ENCODE measurements at regions not wholly inside any gene's neighbourhood (a gene's known extent, or its start where the extent isn't known, plus 50 kb on each side); places are given as distances from the start of the nearest gene placed in this dataset.
A peak's percentile ranks its signal among the peaks of the same experiment; 100 is the strongest.
"Not testable (repeated sequence)": the region's sequence is repeated elsewhere in the genome, so short reads cannot be mapped to it uniquely, and the experiment has no call there.

DNA sequence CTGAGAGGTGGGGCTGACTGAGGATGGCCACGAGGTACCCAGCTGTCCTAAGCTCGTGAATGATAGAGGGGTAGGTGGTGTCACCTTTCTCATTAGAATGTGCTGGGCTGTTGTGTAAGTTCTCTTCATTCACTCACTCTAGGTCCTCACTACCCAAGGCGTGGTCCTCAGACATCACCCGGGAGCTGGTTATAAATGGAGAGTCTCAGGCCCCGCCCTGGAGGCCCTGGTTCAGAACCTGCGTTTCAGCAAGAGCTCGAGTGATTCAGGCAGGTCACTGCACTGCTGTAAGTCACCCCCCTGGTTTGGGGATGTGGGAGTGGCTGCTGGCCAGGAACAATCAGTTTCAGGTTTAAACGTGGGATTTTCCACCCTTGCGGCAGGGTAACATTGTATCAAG lies 139.8 kb downstream of the FOXL1 start:
- no peak for DNase-seq

DNA sequence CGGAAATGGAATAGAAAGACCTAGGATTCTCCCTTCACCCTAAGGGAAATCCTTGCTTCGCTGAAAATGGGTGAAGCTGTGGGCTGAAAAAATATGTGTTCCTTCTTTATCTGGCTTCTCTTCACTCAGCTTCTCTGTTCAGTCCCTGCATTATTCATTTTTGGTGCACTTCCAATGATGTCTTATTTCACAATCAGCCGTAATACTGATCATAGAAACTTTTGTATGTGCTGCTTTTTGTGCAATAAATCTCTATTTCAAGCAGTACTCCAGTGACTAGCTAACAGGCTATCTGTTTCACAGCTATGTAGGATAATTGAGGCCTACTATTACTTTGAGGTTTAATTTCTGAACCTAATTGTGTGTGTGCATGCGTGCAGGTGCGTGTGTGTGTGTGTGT lies 144.6 kb downstream of the FOXL1 start:
- DNase-seq, result no peak

DNA sequence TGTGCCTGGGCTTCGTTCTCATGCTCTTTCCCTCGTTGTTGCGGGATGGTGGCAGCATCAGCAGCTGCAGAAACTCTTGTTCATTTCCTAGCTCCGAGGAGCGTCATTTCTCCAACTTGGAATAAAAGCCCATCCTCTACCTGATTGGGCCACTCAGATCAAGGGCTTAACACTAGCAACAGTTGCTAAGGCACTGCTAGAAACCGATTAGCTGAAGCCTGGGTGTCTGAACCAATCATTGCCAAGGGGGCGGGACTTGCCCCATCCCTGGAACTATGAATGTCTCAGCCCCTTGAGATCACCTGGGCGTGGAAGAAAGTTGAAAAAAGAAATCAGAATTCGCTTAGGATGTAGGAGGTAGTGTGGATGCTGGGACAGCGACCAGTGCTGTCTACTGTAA lies 145.3 kb downstream of the FOXL1 start:
- DNase-seq, result peak; percentile 34

DNA sequence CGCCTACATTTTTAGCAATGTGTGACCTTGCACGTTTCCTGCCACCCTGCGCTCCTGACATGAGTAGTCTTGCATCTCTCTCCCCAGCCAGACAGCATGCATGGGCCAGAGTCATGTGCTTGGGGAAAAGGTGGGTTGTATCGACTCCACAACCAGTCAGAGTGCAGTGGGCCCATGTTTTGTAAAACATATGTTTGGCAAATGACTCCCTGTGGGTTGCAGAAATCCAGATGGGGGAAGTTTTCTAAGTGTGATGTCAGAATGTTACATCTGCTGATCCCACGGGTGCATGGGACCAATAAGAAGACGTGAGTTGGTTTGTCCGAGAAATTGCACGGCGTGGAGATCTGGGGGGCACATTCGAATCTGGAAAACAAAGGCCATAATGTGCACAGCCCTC lies 147.1 kb downstream of the FOXL1 start:
- DNase-seq, result no peak

DNA sequence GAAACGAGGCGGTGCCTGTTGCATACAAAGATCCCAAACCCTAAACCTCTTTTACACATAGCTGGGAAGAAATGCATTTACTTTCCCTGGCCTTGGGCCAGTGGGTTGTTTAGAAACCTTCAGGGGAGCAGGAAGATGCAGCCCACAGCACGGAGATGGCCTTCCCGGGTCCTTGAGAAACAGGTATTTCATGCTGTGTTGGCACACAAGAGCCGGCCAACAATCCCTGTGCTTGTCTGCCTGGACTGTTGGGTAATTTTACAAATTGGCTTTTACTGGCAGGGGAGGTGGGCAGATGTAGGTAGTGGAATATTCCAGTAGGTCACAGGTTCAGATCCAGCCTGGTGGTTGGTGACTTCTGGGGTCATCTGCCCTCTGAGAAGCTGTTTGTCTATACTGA lies 148.0 kb downstream of the FOXL1 start:
- DNase-seq, result no peak

DNA sequence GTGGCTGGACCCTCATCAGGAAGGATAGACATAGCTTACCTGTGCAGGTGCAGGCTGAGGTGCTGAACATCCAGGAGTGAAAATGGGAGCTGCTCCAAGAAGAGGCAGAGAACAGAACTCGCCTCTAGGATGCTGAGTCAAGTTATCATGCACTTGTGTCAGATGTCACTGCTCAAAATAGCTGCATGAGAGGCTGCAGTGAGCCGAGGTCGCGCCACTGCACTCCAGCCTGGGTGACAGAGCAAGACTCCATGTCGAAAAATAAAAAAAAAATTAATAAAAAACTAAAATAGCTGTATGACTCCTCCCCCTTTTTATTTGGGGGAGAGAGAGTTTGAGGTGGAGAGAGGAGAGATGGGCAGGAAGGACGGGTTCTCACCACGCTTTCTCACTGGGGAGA lies 148.8 kb downstream of the FOXL1 start:
- DNase-seq, result no peak

DNA sequence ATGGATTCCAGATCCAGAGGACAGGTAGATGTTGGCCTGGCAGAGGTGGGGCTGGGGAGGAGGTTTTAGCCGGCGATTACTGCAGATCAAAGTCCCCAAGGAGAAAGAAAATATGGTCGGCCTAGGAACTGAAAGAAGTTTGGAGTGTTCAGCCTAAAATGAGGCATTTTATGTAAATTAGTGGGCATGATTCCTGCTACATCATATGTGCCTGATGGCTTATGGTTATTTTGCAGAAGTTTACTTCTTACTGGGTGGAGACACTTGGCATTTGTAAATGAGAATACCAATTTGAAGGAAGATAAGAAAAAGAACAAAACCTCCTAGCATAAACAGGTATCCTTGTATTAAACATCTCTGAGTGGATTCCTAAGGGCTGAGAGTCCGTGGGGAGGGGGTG lies 149.3 kb downstream of the FOXL1 start:
- no peak for DNase-seq

DNA sequence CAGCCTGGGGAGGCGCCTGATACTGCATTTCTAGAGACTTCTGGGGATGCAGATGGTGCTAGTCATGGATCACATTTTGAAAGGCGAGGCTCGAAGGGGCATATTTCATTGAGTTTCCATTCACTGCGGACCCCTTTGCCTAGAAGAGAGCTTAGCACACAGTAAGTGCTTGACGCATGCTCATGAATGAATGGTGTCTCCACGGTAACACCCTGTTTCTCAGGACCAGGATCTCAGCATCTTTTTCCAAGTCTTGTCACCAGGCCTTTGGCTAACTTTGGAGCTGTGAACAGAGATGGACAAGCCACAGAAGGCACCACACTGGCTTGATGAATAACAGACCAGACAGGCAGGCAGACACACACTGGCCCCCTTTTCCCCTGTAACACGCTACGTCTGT lies 151.3 kb downstream of the FOXL1 start:
- DNase-seq, result no peak

DNA sequence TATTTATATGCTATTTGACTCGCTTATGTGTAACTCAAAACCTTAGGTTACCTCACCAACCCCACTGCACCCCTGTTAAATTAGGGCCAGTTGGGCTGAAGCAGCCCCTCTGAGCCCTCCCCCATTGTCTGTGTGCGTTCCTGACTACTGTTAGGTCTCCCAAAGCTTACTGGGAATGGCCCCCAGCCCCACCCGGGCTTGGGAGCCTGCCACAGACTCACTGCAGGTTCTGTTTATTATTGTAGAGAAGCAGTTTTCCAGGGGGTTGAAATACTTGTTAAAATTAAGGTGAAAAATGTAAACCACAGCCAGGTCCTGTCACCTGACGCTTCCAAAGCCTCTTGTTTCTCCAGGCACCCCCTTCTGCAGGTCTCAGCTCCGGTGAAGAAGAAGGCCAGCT lies 151.7 kb downstream of the FOXL1 start:
- DNase-seq, result no peak

DNA sequence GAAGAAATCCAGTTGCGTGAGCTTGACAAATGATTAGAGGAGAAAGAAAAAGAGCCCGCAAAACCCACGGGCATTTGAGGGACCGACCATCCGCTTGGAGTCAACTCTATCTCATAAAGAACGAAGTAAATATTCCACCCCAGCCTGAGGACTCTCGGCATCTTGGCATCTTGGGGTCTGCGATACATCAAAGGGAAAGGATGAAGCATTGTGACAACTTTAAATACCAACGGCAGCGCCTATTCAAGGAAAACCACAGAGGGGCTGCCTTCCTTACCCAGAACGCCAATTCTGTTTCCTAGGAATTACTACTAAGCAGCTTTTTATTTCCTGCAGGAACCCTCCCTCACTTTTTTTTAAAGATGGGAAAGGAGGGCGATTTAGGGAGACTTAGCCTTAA lies 152.2 kb downstream of the FOXL1 start:
- no peak for DNase-seq

DNA sequence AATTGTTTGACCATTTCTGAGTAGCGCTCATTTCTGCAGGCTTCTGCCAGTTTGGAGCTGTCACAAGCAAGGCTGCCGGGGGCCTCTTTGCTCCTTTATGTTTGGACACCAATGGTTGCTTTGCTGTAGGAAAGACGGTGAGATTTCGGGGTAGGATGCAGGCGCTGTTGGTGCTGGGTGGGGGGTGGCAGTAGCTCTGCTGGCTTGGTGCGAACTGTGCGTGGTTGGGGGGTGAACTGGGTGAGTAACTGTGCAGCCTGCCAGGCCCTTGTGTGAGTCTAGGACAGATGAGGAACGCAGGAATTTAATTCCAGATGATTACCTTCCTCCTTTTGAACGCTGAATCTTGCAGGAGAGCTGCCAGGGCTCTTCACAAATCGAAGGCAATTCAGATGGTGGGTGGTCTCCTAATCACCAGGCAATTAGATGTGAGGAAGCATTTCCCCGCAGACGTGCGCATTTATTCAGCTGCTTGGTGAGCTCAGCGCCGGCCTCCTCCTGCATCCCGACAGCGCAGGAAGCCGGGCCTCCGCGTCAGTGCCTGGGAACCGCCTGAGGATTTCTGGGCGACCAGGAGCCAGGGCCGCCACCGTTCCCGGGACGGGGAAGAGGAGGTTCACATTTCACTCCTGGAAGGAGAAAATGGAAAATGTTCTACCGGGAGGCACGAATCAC lies 154.4 kb downstream of the FOXL1 start:
- no peak for DNase-seq

DNA sequence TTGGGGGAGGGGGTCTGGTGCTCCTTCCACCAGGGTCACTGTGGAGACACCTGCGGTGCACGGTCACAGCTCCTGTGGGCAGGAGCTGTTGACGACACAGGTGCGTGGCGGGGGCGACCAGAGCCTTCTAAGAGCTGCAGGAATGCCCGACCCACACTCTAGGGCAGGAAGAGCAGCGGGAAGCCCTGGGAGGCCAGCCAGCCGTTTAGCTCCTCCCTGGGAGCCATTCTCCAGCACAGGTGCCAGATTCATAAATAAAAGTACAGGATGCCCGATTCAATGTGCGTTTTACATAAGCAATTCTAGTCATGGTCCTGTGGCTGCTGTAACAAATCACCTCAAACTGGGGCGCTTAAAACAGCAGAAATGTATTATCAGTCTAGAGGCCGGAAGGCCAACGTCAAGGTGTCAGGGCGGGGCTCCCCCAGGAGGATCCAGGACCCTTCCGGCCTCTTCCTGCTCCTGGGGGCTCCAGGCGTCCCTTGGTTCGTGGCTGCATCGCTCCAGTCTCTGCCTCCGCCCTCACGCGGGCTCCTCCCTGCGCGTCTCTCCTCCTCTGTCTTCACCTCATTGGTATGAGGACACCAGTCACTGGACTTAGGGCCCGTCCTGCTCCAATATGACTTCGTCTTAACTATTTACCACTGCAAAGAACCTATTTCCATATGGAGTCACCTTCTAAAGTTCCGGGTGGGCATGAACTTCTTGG lies 155.4 kb downstream of the FOXL1 start:
- no peak for DNase-seq

DNA sequence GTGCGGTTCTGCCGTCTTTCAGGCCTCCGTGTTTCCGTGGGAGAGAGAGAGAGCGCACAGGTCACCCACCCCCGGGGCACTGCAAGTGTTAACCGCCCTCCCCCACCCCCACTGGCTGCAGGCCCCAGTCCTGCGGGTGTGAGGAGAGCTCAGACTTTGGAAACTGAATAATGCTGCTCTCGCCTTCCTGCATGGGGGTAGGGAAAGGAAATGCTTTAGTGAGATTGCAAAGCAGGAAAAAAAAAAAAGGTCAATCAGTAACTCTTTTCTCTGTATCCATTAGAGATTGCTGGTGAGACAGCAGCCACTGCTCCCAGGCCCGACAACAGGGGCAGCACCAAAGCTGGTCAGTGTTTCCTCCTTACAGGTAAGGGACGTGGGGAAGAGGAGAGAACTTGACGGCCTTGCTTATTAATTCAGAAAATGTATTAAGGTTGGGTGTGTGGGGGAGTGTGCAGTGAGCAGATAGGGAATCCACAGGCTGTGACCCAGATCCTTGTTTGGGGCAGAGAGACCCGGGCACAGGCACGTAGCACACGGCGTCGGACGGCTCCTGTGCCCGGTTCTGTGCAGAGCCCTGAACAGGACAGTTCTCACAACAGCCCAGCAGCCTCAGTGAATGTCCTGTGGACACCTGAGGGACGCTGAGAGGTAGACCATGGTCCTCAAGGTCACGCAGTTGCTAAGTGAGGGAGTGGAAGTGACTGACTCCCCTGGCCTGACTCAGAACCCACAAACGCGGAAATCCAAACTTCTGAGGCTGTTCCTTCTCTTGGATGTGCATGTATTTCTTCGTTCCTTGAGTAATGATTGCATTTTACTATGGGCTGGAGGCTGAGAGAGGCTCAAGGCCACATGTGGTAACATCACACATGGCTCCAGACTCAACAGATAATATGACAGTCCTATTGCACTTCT lies 156.5 kb downstream of the FOXL1 start:
- DNase-seq, result no peak

DNA sequence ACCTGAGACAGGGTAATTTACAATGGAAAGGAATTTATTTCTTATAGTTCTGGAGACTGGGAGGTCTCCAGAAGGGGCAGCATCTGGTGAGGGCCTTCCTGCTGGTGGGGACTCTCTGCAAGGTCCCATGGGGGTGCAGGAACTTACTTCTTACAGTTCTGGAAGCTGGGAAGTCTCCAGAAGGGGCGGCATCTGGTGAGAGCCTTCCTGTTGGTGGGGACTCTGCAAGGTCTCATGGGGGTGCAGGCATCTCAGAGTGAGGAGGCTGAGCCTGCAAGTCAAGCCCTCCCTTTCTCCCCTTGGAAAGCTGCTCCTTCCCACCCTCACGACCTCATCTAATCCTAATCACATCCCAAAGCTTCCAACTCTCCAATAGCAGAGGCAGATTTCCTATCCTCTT lies 157.4 kb downstream of the FOXL1 start:
- DNase-seq, result peak; percentile 57

DNA sequence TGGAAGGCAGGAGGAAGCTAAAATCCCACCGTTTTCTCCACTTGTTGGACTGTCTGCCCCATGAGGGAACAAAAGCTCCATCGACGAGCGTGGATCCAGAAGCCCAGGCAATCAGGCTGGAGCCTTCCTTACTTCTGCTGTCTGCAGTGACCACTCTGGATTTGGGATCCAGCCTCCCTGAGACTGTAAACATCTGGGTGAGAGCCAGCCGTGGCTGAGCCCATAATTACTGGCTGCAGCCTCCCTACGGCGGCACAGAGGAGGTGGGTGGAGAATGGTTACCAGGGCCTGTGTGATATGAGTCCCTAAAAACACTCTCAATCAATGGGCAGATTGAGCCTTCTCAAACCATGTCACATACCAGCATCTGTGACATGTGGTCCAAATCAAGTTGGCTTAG lies 158.2 kb downstream of the FOXL1 start:
- DNase-seq, result no peak

DNA sequence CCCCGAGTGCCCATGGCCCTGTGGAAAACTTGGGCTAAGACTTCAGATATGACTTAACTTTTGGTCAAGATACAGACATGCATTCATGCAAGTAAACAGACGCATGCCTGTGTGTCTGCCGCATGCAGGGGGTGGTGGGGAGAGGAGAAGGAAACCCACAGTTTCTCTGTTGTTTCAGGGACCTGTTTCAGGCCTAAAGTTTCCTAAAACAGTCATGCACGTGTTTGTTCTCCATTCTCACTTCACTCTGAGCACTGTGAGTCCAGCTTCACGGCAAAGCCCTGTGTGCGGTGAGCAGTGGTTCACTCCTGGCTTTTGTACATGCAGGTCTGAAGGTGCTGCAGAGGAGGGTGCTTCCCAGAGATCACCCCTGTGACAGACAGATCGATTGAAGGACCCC lies 158.7 kb downstream of the FOXL1 start:
- no peak for DNase-seq

DNA sequence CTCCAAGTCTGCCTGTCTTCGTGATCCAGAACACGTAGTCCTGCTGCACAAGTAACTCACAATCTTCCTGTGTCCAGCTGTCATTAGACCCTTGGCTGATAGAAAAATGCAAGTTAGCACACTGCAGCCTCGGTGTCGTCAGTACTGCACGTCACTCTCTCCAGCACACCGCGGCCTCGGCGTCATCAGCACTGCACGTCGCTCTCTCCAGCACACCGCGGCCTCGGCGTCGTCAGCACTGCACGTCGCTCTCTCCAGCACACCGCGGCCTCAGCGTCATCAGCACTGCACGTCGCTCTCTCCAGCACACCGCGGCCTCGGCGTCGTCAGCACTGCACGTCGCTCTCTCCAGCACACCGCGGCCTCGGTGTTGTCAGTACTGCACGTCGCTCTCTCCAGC lies 160.0 kb downstream of the FOXL1 start:
- not testable (repeated sequence) for DNase-seq

DNA sequence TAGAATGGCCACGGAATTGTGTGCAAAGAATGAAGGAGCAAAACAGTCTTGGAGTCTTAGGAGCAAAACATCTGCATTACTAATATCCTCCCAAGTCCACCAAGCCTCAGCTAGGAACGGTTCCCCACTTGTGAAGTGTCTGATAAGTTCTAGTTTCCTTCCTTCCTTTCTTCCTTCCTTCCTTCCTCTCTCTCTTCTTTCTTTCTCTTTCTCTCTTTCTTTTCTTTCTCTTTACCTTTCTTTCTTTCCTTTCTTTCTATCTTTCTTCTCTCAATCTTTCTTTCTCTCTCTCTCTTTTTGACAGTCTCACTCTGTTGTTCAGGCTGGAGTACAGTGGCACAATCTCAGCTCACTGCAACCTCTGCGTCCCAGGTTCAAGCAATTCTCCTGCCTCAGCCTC lies 160.8 kb downstream of the FOXL1 start:
- DNase-seq, result no peak

DNA sequence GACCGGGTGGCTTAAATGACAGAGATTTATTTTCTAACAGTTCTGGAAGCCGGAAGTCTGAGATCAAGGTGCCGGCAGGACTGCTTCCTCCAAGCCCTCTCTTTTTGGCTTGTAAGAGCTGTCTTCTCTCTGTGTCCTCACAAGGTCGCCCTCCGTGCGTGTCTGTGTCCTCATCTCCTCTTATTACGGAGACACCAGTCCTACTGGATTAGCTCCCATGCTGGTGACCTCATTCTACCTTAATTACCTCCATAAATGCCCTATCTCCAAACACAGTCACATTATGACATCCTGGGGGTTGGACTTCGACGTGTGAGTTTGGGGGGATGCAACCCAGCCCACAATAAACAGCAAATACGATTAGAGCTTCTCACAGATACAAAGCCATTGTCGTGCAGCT lies 161.5 kb downstream of the FOXL1 start:
- no peak for DNase-seq

DNA sequence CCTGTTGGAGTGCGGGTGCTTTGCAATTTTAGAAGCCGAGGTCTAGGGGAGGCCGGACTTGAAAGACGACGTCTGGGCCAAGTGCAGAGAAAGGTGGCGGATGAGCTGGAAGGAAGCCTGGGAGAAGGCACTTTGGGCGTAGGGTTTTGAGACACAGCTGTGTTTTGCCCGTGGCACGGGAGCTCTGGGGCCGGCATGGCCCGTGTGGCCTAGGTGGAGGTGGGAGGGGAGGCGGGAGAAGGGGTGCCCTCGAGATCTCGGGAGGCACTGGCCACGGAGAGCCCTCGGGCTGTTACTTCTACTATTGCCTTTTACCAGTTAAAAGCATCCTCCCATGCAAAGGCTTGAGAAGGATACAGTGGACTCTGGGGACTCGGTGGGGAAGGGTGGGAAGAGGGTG lies 161.9 kb downstream of the FOXL1 start:
- no peak for DNase-seq

DNA sequence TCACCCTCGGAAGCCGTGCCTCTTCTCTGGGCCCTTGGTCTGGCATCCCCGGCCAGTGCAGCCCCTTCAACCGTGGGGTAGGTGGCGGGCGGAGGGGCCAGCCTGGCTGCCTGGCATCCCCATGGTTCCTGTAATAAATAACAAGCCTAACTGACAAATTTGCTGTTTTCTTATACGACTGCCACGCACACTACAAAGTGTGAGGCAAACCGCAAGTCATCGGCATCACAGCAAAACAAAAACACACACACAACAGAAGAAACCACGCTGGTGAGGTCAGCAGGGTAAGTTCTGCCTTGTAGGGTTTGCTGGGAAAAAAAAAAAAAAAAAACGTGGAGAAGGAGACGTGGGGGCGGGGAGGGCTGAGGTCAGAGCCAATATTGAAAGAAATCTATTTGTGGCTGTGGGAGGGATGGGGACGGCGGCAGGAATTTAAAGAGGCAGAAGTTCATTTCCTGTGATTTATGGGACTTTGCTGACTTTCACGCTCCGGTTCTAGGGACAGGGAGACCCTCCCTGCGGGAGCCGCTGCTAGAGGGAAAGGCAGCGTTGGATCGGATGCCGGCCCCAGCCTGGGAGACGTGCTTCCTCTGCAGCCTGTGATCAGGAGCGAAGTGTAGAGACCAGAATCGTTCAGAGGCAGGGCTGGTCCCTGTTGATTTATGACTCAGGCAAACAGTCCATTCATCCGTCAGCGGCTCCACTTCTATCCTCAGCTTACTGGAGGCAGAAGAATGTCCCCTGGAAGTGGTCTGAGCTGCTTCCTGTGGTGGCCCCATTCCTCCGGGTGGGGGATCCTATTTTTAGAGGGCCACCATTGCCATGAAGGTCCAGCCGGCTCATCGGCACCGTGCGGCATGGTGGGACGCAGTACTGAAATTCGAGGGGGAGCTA lies 162.8 kb downstream of the FOXL1 start:
- DNase-seq, result no peak

DNA sequence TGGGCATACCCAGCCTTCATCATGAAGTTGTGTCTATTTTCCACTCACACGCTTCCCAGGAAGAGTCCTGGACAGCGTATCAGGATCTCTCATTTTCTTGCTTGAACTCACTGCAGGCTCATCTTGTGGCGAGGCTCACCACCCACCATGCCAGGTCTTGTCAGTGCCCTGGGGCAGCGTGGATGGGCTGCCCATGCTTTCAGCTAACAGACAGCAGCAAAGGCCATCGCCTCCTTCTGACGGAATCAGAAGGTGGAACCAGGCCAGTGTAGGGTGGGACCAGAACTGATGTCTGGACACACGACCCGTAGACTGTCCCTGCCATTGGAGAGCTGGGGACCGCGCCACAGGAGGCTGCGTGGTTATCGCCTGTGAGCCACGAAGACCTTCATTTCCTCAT lies 169.4 kb downstream of the FOXL1 start:
- DNase-seq, result no peak

DNA sequence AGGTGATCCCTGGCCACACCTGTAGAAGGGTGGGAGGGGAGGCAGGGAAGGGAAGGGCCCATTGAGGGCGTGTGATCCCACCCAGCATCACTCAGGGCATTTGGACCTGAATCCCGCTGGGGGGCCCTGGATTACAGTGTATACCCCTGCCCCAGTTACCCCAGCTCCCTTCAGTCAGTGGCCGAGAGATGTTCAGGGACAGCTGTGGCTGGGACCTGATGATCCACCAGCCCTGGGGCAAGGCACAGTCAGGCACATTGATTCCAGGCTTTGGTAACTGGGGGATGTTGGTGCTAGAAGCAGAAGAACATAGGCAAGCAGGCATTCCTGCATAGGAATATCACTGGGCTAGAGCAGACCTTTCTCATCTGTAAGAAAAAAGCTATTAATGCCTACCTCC lies 170.3 kb downstream of the FOXL1 start:
- DNase-seq, result no peak

Data from NCI-H82 (cell line).